ENCODE measurements at regions not wholly inside any gene's neighbourhood (a gene's known extent, or its start where the extent isn't known, plus 50 kb on each side); places are given as distances from the start of the nearest gene placed in this dataset.
"Not testable (repeated sequence)": the region's sequence is repeated elsewhere in the genome, so short reads cannot be mapped to it uniquely, and the experiment has no call there.

DNA sequence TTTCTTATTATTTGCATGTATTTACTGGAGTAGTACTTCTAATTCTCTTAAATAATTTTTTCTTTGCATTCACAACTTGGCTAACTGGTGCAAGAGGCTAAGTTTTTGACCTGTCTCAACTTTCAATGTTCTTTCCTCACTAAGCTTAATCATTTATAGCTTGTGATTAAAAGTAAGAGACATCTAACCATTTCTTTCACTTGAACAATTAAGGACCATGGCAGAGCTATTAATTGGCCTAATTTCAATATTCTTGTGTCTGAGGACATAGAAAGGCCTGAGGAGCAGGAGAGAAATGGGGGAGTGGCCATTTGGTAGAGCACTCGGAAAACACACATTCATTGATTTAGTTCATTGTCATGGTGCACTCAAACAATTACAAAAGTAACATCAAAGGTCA, 141.4 kb upstream of the TMEM196 start:
- Mint-ChIP-seq H3K4me1 (ENCODE audit: low read depth) (peaks cover 16% of the 10 kb centered on the region), H3K4me3 (ENCODE audit: low read depth) (no peak overlapping the region), H3K27ac (no peak overlapping the region), H3K36me3 (ENCODE audit: insufficient read depth) (no peaks in the 10 kb centered on the region), H3K27me3 (no peaks in the 10 kb centered on the region), H3K9me3 (ENCODE audit: low read depth) (peaks cover 7% of the 10 kb centered on the region)
- TF ChIP-seq, protein P1, sequence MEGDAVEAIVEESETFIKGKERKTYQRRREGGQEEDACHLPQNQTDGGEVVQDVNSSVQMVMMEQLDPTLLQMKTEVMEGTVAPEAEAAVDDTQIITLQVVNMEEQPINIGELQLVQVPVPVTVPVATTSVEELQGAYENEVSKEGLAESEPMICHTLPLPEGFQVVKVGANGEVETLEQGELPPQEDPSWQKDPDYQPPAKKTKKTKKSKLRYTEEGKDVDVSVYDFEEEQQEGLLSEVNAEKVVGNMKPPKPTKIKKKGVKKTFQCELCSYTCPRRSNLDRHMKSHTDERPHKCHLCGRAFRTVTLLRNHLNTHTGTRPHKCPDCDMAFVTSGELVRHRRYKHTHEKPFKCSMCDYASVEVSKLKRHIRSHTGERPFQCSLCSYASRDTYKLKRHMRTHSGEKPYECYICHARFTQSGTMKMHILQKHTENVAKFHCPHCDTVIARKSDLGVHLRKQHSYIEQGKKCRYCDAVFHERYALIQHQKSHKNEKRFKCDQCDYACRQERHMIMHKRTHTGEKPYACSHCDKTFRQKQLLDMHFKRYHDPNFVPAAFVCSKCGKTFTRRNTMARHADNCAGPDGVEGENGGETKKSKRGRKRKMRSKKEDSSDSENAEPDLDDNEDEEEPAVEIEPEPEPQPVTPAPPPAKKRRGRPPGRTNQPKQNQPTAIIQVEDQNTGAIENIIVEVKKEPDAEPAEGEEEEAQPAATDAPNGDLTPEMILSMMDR (IDR thresholded peaks at IDR 0.05; ENCODE audit: unreplicated experiment), result no peak
- no peak for DNase-seq (ENCODE audit: low spot score, unreplicated experiment)

DNA sequence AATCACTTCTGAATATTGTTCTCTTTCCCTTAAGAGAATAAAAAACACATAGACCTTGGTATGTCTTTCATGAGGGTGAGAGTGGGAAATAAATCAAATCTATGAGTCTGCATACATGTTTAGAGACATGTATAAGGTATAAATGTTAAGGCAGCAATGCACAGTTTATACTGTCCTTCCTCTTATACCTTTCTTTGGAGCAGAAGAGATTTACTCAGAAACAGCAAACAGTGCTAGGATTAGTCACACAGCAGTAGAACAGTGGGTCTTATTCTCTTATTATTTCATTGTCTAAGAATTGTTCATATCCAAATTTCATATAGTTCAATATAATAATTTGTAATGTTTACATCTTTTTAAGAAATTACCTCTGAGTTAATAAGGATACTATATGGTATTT, 126.7 kb upstream of the TMEM196 start:
- peaks cover 2% of the 10 kb centered on the region for H3K4me1 Mint-ChIP-seq (ENCODE audit: low read depth)
- DNase-seq (ENCODE audit: low spot score, unreplicated experiment), result no peak
- H3K36me3 Mint-ChIP-seq (ENCODE audit: insufficient read depth), result no peaks in the 10 kb centered on the region
- H3K27ac Mint-ChIP-seq, result no peak overlapping the region
- TF ChIP-seq, protein P1 (IDR thresholded peaks at IDR 0.05; ENCODE audit: unreplicated experiment), result no peak
- peaks cover 30% of the 10 kb centered on the region for H3K9me3 Mint-ChIP-seq (ENCODE audit: low read depth)
- no peaks in the 10 kb centered on the region for H3K27me3 Mint-ChIP-seq
- H3K4me3 Mint-ChIP-seq (ENCODE audit: low read depth), result no peak overlapping the region

DNA sequence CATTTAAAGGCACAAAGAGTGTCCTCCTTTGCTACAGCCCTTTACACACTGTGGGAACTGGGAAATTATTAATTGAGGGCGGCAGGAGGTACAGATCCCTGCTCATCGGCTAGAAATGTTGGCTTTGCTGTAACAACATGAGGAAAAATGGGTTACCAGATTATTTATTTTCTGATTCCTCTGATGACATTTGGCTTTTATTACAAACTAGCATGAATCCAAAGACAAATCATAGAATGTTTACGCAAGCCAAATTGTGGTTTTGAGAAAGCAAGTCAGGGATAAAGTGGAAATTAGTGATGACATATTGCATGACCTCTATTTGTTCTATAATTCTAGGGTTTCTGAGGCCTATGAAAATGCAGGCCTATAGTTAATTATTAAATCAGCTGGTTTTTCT, 126.1 kb upstream of the TMEM196 start:
- no peaks in the 10 kb centered on the region for H3K27me3 Mint-ChIP-seq
- H3K27ac Mint-ChIP-seq, result peak overlapping the region; percentile 52
- TF ChIP-seq, protein P1 (IDR thresholded peaks at IDR 0.05; ENCODE audit: unreplicated experiment), result no peak
- no peak overlapping the region for H3K4me3 Mint-ChIP-seq (ENCODE audit: low read depth)
- H3K4me1 Mint-ChIP-seq (ENCODE audit: low read depth), result peaks cover 2% of the 10 kb centered on the region
- H3K9me3 Mint-ChIP-seq (ENCODE audit: low read depth), result peaks cover 27% of the 10 kb centered on the region
- no peaks in the 10 kb centered on the region for H3K36me3 Mint-ChIP-seq (ENCODE audit: insufficient read depth)
- no peak for DNase-seq (ENCODE audit: low spot score, unreplicated experiment)

DNA sequence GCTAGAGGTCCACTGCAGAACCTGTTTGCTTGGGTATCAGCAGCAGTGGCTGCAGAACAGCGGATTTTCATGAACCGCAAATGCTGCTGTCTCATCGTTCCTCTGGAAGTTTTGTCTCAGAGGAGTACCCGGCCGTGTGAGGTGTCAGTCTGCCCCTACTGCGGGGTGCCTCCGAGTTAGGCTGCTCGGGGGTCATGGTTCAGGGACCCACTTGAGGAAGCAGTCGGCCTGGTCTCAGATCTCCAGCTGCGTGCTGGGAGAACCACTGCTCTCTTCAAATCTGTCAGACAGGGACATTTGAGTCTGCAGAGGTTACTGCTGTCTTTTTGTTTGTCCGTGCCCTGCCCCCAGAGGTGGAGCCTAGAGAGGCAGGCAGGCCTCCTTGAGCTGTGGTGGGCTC, 109.5 kb upstream of the TMEM196 start:
- peaks cover 37% of the 10 kb centered on the region for H3K9me3 Mint-ChIP-seq (ENCODE audit: low read depth)
- not testable (repeated sequence) for H3K27me3 Mint-ChIP-seq

DNA sequence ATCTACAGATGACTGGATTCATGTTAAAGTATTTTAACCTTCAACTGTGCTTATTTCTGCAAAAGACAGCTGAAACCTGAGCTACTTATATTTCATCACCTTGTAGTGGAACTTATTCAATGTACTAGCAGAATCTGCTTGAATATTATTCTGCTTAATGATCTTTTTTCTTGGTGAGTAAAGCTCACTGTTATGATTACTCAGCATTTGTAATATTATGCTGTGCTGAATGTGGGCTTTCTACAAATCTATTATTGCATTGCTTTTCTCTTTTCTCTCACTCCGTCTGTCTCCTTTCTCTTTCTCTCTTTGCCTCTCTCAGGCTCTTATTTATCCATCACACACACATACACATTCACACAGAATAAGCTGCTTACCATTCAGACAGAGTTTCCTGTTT, 98.7 kb upstream of the TMEM196 start:
- no peak for DNase-seq (ENCODE audit: low spot score, unreplicated experiment)
- peaks cover 3% of the 10 kb centered on the region for H3K4me1 Mint-ChIP-seq (ENCODE audit: low read depth)
- H3K27me3 Mint-ChIP-seq, result no peaks in the 10 kb centered on the region
- H3K27ac Mint-ChIP-seq, result no peak overlapping the region
- no peaks in the 10 kb centered on the region for H3K36me3 Mint-ChIP-seq (ENCODE audit: insufficient read depth)
- H3K9me3 Mint-ChIP-seq (ENCODE audit: low read depth), result peaks cover 6% of the 10 kb centered on the region
- no peak overlapping the region for H3K4me3 Mint-ChIP-seq (ENCODE audit: low read depth)
- TF ChIP-seq, protein P1 (IDR thresholded peaks at IDR 0.05; ENCODE audit: unreplicated experiment), result no peak

More for the DNA sequence above, 109.5 kb upstream of the TMEM196 start:
- not testable (repeated sequence) for H3K36me3 Mint-ChIP-seq (ENCODE audit: insufficient read depth); H3K4me3 Mint-ChIP-seq (ENCODE audit: low read depth); DNase-seq (ENCODE audit: low spot score, unreplicated experiment); H3K27ac Mint-ChIP-seq; H3K4me1 Mint-ChIP-seq (ENCODE audit: low read depth)

DNA sequence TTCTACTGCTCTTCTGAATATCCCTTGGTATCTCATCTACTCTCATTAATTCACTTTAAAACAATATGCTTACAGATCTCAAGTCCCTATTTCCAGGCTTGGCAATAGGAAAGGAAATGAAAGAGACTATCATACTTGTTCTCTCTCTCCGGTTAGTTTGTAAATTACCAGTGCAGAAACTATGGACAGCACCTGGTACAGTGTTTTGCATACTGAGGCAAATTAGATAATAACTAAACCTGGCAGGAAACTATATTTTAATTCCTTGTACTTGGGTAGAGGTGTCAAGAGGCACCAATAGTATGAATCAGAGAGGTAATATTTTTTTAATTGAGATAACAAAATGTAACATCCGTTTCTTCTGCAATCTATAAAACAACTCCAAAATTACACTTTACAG, 97.7 kb upstream of the TMEM196 start:
- H3K36me3 Mint-ChIP-seq (ENCODE audit: insufficient read depth), result no peaks in the 10 kb centered on the region
- H3K27ac Mint-ChIP-seq, result no peak overlapping the region
- no peak for DNase-seq (ENCODE audit: low spot score, unreplicated experiment)
- H3K4me3 Mint-ChIP-seq (ENCODE audit: low read depth), result no peak overlapping the region
- TF ChIP-seq, protein P1 (IDR thresholded peaks at IDR 0.05; ENCODE audit: unreplicated experiment), result no peak
- peaks cover 6% of the 10 kb centered on the region for H3K9me3 Mint-ChIP-seq (ENCODE audit: low read depth)
- peaks cover 2% of the 10 kb centered on the region for H3K4me1 Mint-ChIP-seq (ENCODE audit: low read depth)
- no peaks in the 10 kb centered on the region for H3K27me3 Mint-ChIP-seq
